ENCODE measurements at regions not wholly inside any gene's neighbourhood (a gene's known extent, or its start where the extent isn't known, plus 50 kb on each side); places are given as distances from the start of the nearest gene placed in this dataset.

GRCh38 chr20:39670988-39671387 lies 708.8 kb downstream of the DHX35 start:
- DNase-seq (ENCODE audit: insufficient read length, low spot score) (no peak), FAIRE-seq (no peak)
- no peak for TF ChIP-seq POLR2A (IDR thresholded peaks at IDR 0.05; ENCODE audit: low read depth, low read length)

- no peak for FAIRE-seq
- no peak for TF ChIP-seq POLR2A (IDR thresholded peaks at IDR 0.05; ENCODE audit: low read depth, low read length)
- DNase-seq (ENCODE audit: insufficient read length, low spot score): no peak
Observed at GRCh38 chr20:39669659-39670058, 707.5 kb downstream of the DHX35 start.

GRCh38 chr20:39668038-39668437 lies 705.9 kb downstream of the DHX35 start:
- DNase-seq (ENCODE audit: insufficient read length, low spot score): no peak
- TF ChIP-seq POLR2A (IDR thresholded peaks at IDR 0.05; ENCODE audit: low read depth, low read length): no peak
- no peak for FAIRE-seq

GRCh38 chr20:39661833-39662232 lies 699.7 kb downstream of the DHX35 start:
- FAIRE-seq: no peak
- TF ChIP-seq POLR2A (IDR thresholded peaks at IDR 0.05; ENCODE audit: low read depth, low read length): no peak
- DNase-seq (ENCODE audit: insufficient read length, low spot score): peak; percentile 19

- FAIRE-seq (no peak), DNase-seq (ENCODE audit: insufficient read length, low spot score) (no peak)
- TF ChIP-seq POLR2A (IDR thresholded peaks at IDR 0.05; ENCODE audit: low read depth, low read length): no peak
Observed at GRCh38 chr20:39660965-39661364, 698.8 kb downstream of the DHX35 start.

GRCh38 chr20:39660226-39660625 lies 698.1 kb downstream of the DHX35 start:
- TF ChIP-seq POLR2A (IDR thresholded peaks at IDR 0.05; ENCODE audit: low read depth, low read length): no peak
- FAIRE-seq: no peak
- no peak for DNase-seq (ENCODE audit: insufficient read length, low spot score)

GRCh38 chr20:39658662-39659409 lies 696.7 kb downstream of the DHX35 start:
- DNase-seq (ENCODE audit: insufficient read length, low spot score) (no peak), FAIRE-seq (no peak)
- no peak for TF ChIP-seq POLR2A (IDR thresholded peaks at IDR 0.05; ENCODE audit: low read depth, low read length)

- FAIRE-seq (no peak), DNase-seq (ENCODE audit: insufficient read length, low spot score) (no peak)
- TF ChIP-seq POLR2A (IDR thresholded peaks at IDR 0.05; ENCODE audit: low read depth, low read length): no peak
Observed at GRCh38 chr20:39654171-39654570, 692.0 kb downstream of the DHX35 start.

- no peak for TF ChIP-seq POLR2A (IDR thresholded peaks at IDR 0.05; ENCODE audit: low read depth, low read length)
- DNase-seq (ENCODE audit: insufficient read length, low spot score) (no peak), FAIRE-seq (no peak)
Observed at GRCh38 chr20:39651645-39652325, 689.6 kb downstream of the DHX35 start.

- FAIRE-seq (no peak), DNase-seq (ENCODE audit: insufficient read length, low spot score) (no peak)
- TF ChIP-seq POLR2A (IDR thresholded peaks at IDR 0.05; ENCODE audit: low read depth, low read length): no peak
Observed at GRCh38 chr20:39646874-39647413, 684.8 kb downstream of the DHX35 start.

GRCh38 chr20:39645131-39645530 lies 683.0 kb downstream of the DHX35 start:
- DNase-seq (ENCODE audit: insufficient read length, low spot score): no peak
- FAIRE-seq: no peak
- no peak for TF ChIP-seq POLR2A (IDR thresholded peaks at IDR 0.05; ENCODE audit: low read depth, low read length)

- DNase-seq (ENCODE audit: insufficient read length, low spot score): no peak
- FAIRE-seq: no peak
- no peak for TF ChIP-seq POLR2A (IDR thresholded peaks at IDR 0.05; ENCODE audit: low read depth, low read length)
Observed at GRCh38 chr20:39643292-39643691, 681.1 kb downstream of the DHX35 start.

GRCh38 chr20:39641423-39641822 lies 679.3 kb downstream of the DHX35 start:
- DNase-seq (ENCODE audit: insufficient read length, low spot score) (no peak), FAIRE-seq (no peak)
- TF ChIP-seq POLR2A (IDR thresholded peaks at IDR 0.05; ENCODE audit: low read depth, low read length): no peak

- FAIRE-seq (no peak), DNase-seq (ENCODE audit: insufficient read length, low spot score) (no peak)
- no peak for TF ChIP-seq POLR2A (IDR thresholded peaks at IDR 0.05; ENCODE audit: low read depth, low read length)
Observed at GRCh38 chr20:39640147-39640546, 678.0 kb downstream of the DHX35 start.

GRCh38 chr20:39638731-39639130 lies 676.6 kb downstream of the DHX35 start:
- FAIRE-seq: no peak
- no peak for DNase-seq (ENCODE audit: insufficient read length, low spot score)
- no peak for TF ChIP-seq POLR2A (IDR thresholded peaks at IDR 0.05; ENCODE audit: low read depth, low read length)

Data from H54 (cell line).